ENCODE measurements at regions not wholly inside any gene's neighbourhood (a gene's known extent, or its start where the extent isn't known, plus 50 kb on each side); places are given as distances from the start of the nearest gene placed in this dataset.
"Not testable (repeated sequence)": the region's sequence is repeated elsewhere in the genome, so short reads cannot be mapped to it uniquely, and the experiment has no call there.

DNA sequence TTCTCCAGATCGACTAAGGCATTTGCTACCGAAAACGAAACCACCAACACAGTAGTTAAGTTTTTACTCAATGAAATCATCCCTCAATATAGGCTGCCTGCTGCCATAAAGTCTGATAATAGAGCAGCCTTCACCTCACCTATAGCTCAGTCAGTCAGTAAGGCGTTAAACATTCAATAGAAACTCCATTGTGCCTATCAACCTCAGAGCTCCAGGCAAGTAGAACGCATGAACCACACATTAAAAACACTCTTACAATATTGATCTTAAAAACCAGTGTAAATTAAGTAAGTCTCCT is 160.6 kb downstream of the DEFB131A start:
- not testable (repeated sequence) for DNase-seq

GRCh38 chr4:9608300-9608699 is 164.1 kb downstream of the DEFB131A start:
- no peak for DNase-seq

DNA sequence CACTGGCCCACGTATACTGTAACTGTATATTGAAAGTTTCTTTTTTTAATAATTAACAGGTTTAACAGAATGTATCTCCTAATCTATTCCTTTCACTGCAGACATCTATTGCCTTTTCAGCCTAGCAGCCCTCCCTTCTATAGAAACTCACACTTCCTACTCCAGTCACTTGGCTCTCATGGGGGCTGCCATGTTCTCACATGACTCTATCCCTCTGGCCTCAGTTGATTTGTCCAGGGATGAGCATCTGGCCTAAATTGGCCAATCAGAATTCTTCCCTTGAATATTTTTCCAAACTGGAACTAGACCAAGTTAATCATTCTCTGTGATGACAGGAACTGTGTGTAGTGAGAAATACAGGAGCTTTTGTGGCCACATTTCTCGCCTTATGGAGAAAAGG is 166.1 kb downstream of the DEFB131A start:
- DNase-seq, result not testable (repeated sequence)

DNA sequence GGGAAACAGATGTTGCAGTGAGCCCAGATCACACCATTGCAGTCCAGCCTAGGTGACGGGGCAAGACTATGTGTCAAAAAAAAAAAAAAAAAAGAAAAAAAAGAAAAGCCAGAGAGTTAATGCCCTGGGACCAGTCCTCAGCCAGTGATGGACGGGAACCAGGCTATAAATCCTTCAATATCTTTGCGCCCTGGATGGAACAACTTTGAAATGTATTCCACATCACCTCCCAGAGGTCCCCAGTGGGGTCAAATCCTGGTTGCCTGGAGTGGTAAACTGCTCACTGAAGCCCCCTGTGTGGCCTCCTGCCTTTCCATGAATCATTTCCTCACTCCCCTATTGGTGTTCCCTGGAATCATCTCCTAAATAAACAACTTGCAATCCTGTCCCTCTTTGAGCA is 166.9 kb downstream of the DEFB131A start:
- DNase-seq, result no peak

- not testable (repeated sequence) for DNase-seq
These were observed 145.0 kb upstream of the DRD5 start for GRCh38 chr4:9636411-9636810.

GRCh38 chr4:9659678-9660077 is 121.8 kb upstream of the DRD5 start:
- not testable (repeated sequence) for DNase-seq

- not testable (repeated sequence) for DNase-seq
These were observed 120.5 kb upstream of the DRD5 start for GRCh38 chr4:9660955-9661354.

- DNase-seq, result not testable (repeated sequence)
These were observed 110.7 kb upstream of the DRD5 start for GRCh38 chr4:9670725-9671124.

GRCh38 chr4:9677357-9677756 is 104.1 kb upstream of the DRD5 start:
- not testable (repeated sequence) for DNase-seq

GRCh38 chr4:9679704-9680478 is 101.5 kb upstream of the DRD5 start:
- DNase-seq, result no peak

GRCh38 chr4:9683174-9683573 is 98.3 kb upstream of the DRD5 start:
- not testable (repeated sequence) for DNase-seq

DNA sequence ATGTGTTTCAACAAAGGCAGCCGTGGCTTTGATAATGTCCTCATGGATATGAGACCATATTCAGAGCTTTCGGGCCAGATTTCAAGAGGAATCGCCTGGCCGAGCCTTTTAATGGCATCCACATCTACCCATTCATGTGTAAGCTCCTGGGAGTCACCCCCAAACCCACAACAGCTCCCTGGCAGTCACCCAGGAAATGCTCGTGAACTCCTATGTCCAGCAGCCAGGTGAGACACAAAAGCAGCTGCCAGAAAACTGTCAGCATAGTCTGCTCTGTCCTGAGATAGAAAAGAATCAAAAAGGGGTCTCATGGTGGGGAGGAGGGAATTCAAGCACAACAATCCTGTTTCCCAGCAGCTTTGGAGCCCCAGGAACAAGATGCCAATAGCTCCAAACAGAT is 96.4 kb upstream of the DRD5 start:
- not testable (repeated sequence) for DNase-seq

GRCh38 chr4:9685692-9686091 is 95.7 kb upstream of the DRD5 start:
- no peak for DNase-seq

DNA sequence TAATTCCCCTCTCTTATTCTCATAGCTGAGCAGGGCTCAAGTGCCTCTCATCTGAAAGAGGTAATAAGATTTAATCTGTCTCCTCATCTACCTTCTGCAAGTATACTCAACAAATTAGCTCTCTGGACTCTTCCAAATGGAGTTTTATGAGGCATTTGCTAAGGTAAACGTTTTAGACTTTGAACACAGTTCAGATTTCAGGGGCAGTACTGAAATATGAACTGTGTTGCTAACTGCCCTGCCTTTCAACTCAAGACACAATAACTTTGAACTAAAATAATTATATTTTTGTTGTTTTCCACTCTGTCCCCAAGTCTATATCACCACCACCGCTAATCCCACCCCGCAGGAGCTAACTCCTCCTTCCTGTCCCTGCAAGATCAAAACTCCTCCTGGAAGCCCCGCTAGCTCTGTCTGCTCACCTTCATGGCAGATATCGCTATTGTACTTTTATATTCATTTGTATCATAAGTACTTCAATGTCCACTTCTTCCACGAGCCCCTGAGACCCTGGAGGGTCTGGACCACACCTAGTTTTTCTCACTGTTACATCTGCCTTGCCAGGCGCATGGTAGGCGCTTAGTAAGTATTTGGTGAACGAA is 90.7 kb upstream of the DRD5 start:
- DNase-seq, result not testable (repeated sequence)

DNA sequence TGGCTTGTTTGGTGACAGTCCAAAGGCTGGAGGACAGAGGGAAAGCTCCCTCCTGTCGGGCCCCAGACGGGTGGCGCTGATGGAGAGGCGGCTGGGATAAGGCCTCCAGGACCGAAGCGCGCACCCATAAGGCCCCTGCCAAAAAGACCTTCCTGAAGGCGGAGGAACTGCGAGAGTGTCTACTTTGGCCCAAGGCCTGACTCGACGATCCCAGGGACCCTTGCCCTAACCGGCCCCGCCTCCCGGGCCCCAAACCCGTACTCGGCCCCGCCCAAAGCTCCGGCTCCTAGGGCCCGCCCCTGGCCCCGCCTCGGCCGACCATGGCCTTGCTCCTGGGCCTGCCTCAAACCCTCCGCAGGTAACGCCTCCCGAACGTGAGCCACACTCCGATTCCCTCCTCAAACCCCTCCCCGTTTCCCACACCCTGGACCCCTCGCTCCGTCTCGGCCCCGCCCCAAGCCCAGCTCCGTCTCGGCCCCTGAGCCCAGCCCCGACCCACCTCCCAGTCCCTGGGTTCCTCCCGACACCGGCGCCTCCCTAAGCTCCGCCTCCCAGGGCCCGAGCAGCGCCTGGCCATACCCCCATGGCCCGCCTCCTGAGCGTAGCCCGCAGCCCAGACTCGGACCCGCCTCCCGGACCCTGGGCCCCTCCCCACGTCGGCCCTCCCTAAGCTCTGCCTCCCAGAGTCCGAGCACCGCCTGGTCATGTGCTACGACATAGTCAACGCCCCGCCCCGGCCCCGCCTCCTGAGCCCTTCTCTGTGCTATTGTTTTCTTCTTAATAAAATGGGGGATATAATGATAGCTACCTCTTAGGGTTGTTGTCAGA is 90.0 kb upstream of the DRD5 start:
- peak; percentile 64 for DNase-seq

DNA sequence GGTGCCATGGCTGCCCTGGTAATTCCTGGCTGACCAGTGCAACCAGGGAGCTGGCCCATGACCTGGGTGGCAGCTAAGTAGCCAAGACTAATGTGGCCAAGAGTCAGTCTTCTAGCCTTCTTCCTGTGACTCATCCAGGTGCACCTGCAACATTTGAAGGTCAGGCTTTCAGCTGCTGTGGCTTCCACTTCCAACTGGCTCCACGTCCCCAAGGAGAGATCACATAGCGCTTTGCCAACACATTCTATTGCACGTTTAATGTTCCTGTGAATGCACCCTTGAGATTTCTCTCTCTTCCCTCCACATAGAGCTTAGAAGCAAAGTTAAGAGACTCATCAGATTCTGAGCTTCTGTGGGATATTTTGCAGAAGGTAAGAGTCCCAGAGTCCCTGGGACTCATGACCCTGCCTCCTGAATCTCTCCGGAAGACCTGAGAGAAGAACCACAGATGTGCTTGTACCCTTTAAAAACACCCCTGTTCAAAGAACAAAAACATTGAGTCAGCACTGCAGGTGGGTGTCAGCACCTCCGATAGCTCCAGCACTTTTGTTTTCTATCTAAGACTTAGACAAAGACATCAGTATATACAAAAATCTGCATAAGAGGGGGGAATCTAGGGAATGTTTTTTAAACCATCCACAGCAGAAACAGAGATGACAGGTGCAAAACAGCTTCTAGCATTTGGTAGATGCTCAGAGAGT is 88.5 kb upstream of the DRD5 start:
- DNase-seq, result not testable (repeated sequence)

DNA sequence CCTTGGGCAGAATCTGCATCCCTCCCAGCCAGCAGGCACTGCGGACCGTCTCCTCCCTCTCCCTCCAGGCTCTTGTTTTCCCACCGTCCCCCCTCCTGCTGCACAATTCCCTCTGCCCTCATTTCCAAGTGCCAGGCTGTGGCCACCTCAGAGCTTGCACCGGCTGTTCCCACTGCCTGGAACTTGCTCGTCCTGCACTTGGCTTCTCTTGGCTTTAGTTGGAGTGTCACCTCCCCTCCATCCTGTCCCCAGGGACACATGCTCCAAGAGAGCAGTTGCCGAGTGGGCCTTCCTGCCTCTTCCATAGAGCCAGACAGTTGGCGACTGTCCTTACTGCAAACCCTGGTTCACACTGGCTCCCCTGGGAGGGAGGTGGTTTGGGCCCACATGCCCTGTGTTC is 87.0 kb upstream of the DRD5 start:
- not testable (repeated sequence) for DNase-seq

- not testable (repeated sequence) for DNase-seq
These were observed 85.4 kb upstream of the DRD5 start for GRCh38 chr4:9695994-9696393.

- DNase-seq, result not testable (repeated sequence)
These were observed 84.9 kb upstream of the DRD5 start for GRCh38 chr4:9696561-9696960.

DNA sequence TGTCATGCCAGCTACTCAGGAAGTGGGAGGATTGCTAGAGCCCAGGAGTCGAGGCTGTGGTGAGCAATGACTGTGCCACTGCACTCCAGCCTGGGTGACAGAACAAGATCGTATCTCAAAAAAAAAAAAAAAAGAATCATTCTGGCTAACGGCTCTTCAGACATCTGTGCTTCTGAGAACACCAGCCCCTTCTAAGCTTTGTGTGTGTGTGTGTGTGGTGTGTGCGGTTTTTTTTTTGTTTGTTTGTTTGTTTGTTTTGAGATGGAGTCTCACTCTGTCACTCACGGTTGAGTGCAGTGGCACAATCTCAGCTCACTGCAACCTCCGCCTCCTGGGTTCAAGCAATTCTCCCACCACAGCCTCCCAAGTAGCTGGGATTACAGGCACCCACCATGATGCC is 79.4 kb upstream of the DRD5 start:
- DNase-seq, result not testable (repeated sequence)

- not testable (repeated sequence) for DNase-seq
These were observed 78.7 kb upstream of the DRD5 start for GRCh38 chr4:9702696-9703095.

DNA sequence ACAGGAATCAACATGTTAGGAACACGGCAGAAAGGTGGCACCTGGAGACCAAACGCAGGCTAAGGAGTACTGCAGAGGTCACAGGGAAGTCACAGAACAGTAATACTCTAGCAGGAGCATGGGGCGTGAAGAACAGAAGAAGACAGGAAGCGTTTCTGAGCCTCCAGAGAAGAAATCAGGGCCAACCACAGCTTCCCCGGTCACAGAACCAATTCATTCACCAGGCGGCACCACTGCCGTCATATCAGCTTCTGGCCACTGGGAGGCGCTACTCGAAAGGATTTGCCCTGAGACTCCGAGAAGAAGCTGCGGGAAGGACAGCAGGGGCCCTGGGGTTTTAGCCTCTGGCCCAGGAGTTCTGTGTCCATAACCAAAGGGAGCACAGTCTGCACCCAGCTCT is 78.0 kb upstream of the DRD5 start:
- no peak for DNase-seq

DNA sequence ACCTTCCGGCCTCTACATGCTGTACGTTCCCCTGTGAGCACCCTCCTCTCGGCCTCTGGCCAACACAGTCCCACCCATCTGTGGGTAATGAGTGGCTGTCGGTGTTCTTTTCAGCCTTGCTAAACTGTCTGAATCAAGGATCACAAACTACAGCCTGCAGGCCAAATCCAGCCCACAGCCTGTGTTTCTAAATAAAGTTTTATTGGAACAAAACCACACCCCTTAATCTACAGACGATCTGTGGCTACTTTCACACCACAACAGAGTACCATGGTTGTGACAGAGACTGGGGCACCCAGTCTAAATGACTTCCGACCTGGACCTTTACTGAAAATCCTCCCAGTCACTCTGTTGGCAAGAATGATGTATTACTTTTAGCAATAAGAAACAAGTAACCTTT is 77.3 kb upstream of the DRD5 start:
- not testable (repeated sequence) for DNase-seq
